WTC11 (cell line): ENCODE measurements at regions not wholly inside any gene's neighbourhood (a gene's known extent, or its start where the extent isn't known, plus 50 kb on each side); places are given as distances from the start of the nearest gene placed in this dataset.
"Not testable (repeated sequence)": the region's sequence is repeated elsewhere in the genome, so short reads cannot be mapped to it uniquely, and the experiment has no call there.

Source experiments
- ATAC-seq: fragments of 200-7000 bp; cut with Tn5 transposase; 2 replicates; pipeline ENCODE4 v1.10.0; 2021; ENCODE audit warnings: mild to moderate bottlenecking, moderate library complexity
- CTCF ChIA-PET: fragments of 300-600 bp; sonication (Branson Sonifier 250); formaldehyde crosslinking; loops from one replicate; lab custom pipeline; 2021; ENCODE audit warnings: antibody characterized with exemption; lab: Charles Lee
- POLR2A ChIA-PET: fragments of 350-600 bp; sonication (Branson Sonifier 250); formaldehyde crosslinking; loops from one replicate; lab custom pipeline; 2021; ENCODE audit warnings: antibody characterized with exemption; lab: Charles Lee
- DNase-seq: peaks from one replicate; pipeline ENCODE4 v3.0.0; 2021; ENCODE audit warnings: low spot score
- H3K27ac Mint-ChIP-seq: 2 replicates; pipeline ENCODE4 v1.8.0; 2021; ENCODE audit warnings: mixed read lengths
- H3K27me3 Mint-ChIP-seq: 2 replicates; pipeline ENCODE4 v1.8.0; 2021; ENCODE audit warnings: low read depth, mild to moderate bottlenecking, moderate library complexity, mixed read lengths
- H3K36me3 Mint-ChIP-seq: 2 replicates; pipeline ENCODE4 v1.8.0; 2021; ENCODE audit warnings: mixed read lengths
- H3K4me1 Mint-ChIP-seq: 2 replicates; pipeline ENCODE4 v1.8.0; 2022; ENCODE audit warnings: mixed read lengths
- H3K4me3 Mint-ChIP-seq: 2 replicates; pipeline ENCODE4 v1.8.0; 2021; ENCODE audit warnings: mild to moderate bottlenecking, moderate library complexity, mixed read lengths
- H3K9me3 Mint-ChIP-seq: 2 replicates; pipeline ENCODE4 v1.8.0; 2021; ENCODE audit warnings: mixed read lengths
- AR ChIP-seq: fragments of 250-450 bp; sonication (Bioruptor Pico); IDR thresholded peaks from 2 replicates; pipeline ENCODE4 v1.9.0; 2021; ENCODE audit warnings: mild to moderate bottlenecking
- ARID4B ChIP-seq: sonication (generic); formaldehyde crosslinking; IDR thresholded peaks from 2 replicates; pipeline ENCODE4 v1.8.0; 2023; ENCODE audit warnings: missing genetic modification reagents, mild to moderate bottlenecking, borderline replicate concordance
- ATF3 ChIP-seq: sonication (generic); formaldehyde crosslinking; conservative IDR thresholded peaks from 2 replicates; pipeline ENCODE4 v1.8.1; 2022; ENCODE audit warnings: mild to moderate bottlenecking, missing genetic modification reagents
- HMGA2 ChIP-seq: fragments of 250-450 bp; sonication (Bioruptor Pico); IDR thresholded peaks from 2 replicates; pipeline ENCODE4 v1.4.0; 2021; ENCODE audit warnings: mild to moderate bottlenecking, moderate library complexity
- IRF1 ChIP-seq: sonication (generic); formaldehyde crosslinking; IDR thresholded peaks from 2 replicates; pipeline ENCODE4 v1.8.0; 2023; ENCODE audit warnings: missing genetic modification reagents
- NFATC4 ChIP-seq: fragments of 250-450 bp; sonication (Bioruptor Pico); IDR thresholded peaks from 2 replicates; pipeline ENCODE4 v1.9.0; 2021; ENCODE audit warnings: mild to moderate bottlenecking
- OVOL2 ChIP-seq: fragments of 250-450 bp; sonication (Bioruptor Pico); IDR thresholded peaks from 2 replicates; pipeline ENCODE4 v1.9.0; 2021; ENCODE audit warnings: mild to moderate bottlenecking, borderline replicate concordance
- PRRX2 ChIP-seq: fragments of 250-450 bp; sonication (Bioruptor Pico); IDR thresholded peaks from 2 replicates; pipeline ENCODE4 v1.8.0; 2021; ENCODE audit warnings: mild to moderate bottlenecking
- TCF7 ChIP-seq: sonication (generic); formaldehyde crosslinking; IDR thresholded peaks from 2 replicates; pipeline ENCODE4 v1.8.0; 2022; ENCODE audit warnings: mild to moderate bottlenecking, low read depth, missing genetic modification reagents, moderate library complexity
- USF1 ChIP-seq: sonication (generic); formaldehyde crosslinking; IDR thresholded peaks from 2 replicates; pipeline ENCODE4 v1.8.0; 2022; ENCODE audit warnings: mild to moderate bottlenecking, missing genetic modification reagents
- ZNF219 ChIP-seq: sonication (generic); formaldehyde crosslinking; IDR thresholded peaks from 2 replicates; pipeline ENCODE4 v1.8.0; 2023; ENCODE audit warnings: missing genetic modification reagents, mild to moderate bottlenecking, borderline replicate concordance
- ZNF281 ChIP-seq: sonication (generic); formaldehyde crosslinking; IDR thresholded peaks from 2 replicates; pipeline ENCODE4 v1.8.0; 2023; ENCODE audit warnings: mild to moderate bottlenecking, missing genetic modification reagents
- ZNF423 ChIP-seq: fragments of 250-450 bp; sonication (Bioruptor Pico); IDR thresholded peaks from 2 replicates; pipeline ENCODE4 v2.1.2; 2022; ENCODE audit warnings: mild to moderate bottlenecking, moderate library complexity
- ZNF671 ChIP-seq: fragments of 250-450 bp; sonication (Bioruptor Pico); IDR thresholded peaks from 2 replicates; pipeline ENCODE4 v1.8.0; 2021; ENCODE audit warnings: mild to moderate bottlenecking

GRCh38 chr1:234826352-234826751 is 216.4 kb upstream of the IRF2BP2 start:
- DNase-seq (no peak), ATAC-seq (no peak)
- H3K4me1 Mint-ChIP-seq, result no peaks in the 10 kb centered on the region
- no peaks in the 10 kb centered on the region for H3K36me3 Mint-ChIP-seq
- no peaks in the 10 kb centered on the region for H3K27me3 Mint-ChIP-seq
- H3K27ac Mint-ChIP-seq, result no peak overlapping the region
- no peak for TF ChIP-seq OVOL2 (CRISPR knock-in tag)
- no peak for TF ChIP-seq ARID4B (CRISPR knock-in tag)
- no peak for TF ChIP-seq ZNF671 (CRISPR knock-in tag)
- TF ChIP-seq ATF3, result no peak
- no peak for TF ChIP-seq PRRX2 (CRISPR knock-in tag)
- no peak for TF ChIP-seq ZNF219 (CRISPR knock-in tag)
- TF ChIP-seq ZNF423, result no peak
- no peak for TF ChIP-seq AR (CRISPR knock-in tag)
- TF ChIP-seq TCF7 (CRISPR knock-in tag), result no peak
- TF ChIP-seq HMGA2, result no peak
- TF ChIP-seq IRF1, result no peak
- TF ChIP-seq ZNF281 (CRISPR knock-in tag), result no peak
- TF ChIP-seq USF1 (CRISPR knock-in tag), result no peak
- CTCF ChIA-PET, result interaction anchor here (1.0 kb wide), 1 partner anchor 228 kb away, joined by 3 read pairs; no protein-coding TSS in a partner anchor
- no peak overlapping the region for H3K4me3 Mint-ChIP-seq
- no peaks in the 10 kb centered on the region for H3K9me3 Mint-ChIP-seq
- POLR2A ChIA-PET, result no interaction called here

- no peak for DNase-seq
- ChIA-PET CTCF (interaction anchor here (1.0 kb wide), 1 partner anchor 228 kb away, joined by 3 read pairs; no protein-coding TSS in a partner anchor), POLR2A (no interaction called here)
- no peaks in the 10 kb centered on the region for H3K9me3 Mint-ChIP-seq
- no peak for ATAC-seq
- H3K27ac Mint-ChIP-seq, result no peak overlapping the region
- H3K4me3 Mint-ChIP-seq, result no peak overlapping the region
- no peaks in the 10 kb centered on the region for H3K4me1 Mint-ChIP-seq
- TF ChIP-seq NFATC4, result no peak
- TF ChIP-seq IRF1, result no peak
- TF ChIP-seq, all 79 proteins: peak for 0
- Mint-ChIP-seq H3K36me3 (no peaks in the 10 kb centered on the region), H3K27me3 (no peaks in the 10 kb centered on the region)
These were observed 215.7 kb upstream of the IRF2BP2 start for GRCh38 chr1:234825498-234826165.

- H3K27me3 Mint-ChIP-seq, H3K4me3 Mint-ChIP-seq, H3K27ac Mint-ChIP-seq, ATAC-seq, DNase-seq, H3K4me1 Mint-ChIP-seq, H3K36me3 Mint-ChIP-seq, H3K9me3 Mint-ChIP-seq: not testable (repeated sequence)
- CTCF ChIA-PET, result interaction anchor here (0.6 kb wide), 1 partner anchor 542 kb away, joined by 3 read pairs; the partner anchor contains the start of gene TBCE
- POLR2A ChIA-PET, result interaction anchor here (0.7 kb wide), 1 partner anchor 8 kb away, joined by 6 read pairs; no protein-coding TSS in a partner anchor
These were observed 214.9 kb upstream of the IRF2BP2 start for GRCh38 chr1:234824836-234825235.
